ENCODE measurements at regions not wholly inside any gene's neighbourhood (a gene's known extent, or its start where the extent isn't known, plus 50 kb on each side); places are given as distances from the start of the nearest gene placed in this dataset.
"Not testable (repeated sequence)": the region's sequence is repeated elsewhere in the genome, so short reads cannot be mapped to it uniquely, and the experiment has no call there.

GRCh38 chr10:27312854-27313253 is 72.3 kb upstream of the ACBD5 start:
- intact Hi-C loops (cut with micrococcal nuclease), result no loop called here
- H3K9me3 ChIP-seq (replicated peaks; ENCODE audit: control insufficient read depth, insufficient read depth, low read length), result no peaks in the 10 kb centered on the region
- no TSS peak for BruUV-seq (replicated peaks)
- no peak overlapping the region for H3K27ac ChIP-seq (ENCODE audit: insufficient read depth, low read depth, low read length)
- no peak overlapping the region for H3K4me2 ChIP-seq (ENCODE audit: insufficient read depth, low read length)
- no peaks in the 10 kb centered on the region for H3K4me1 ChIP-seq (ENCODE audit: control insufficient read depth, extremely low read depth, insufficient read depth, low read length)
- FAIRE-seq (no peak), DNase-seq (ENCODE audit: low read depth, low spot score) (no peak)
- H3K9me1 ChIP-seq (replicated peaks; ENCODE audit: control insufficient read depth, extremely low read depth, insufficient read depth, low read length), result no peaks in the 10 kb centered on the region
- CTCF ChIA-PET, result no interaction called here
- H3K9ac ChIP-seq (replicated peaks; ENCODE audit: extremely low read depth, insufficient read depth, low read length), result no peak overlapping the region
- POLR2A ChIA-PET, result no interaction called here
- dilution Hi-C loops (cut with MboI; ENCODE audit: extremely low pct_ligation_motif_present, low sequenced_read_pairs), result no loop called here
- no peaks in the 10 kb centered on the region for H4K20me1 ChIP-seq (replicated peaks; ENCODE audit: control insufficient read depth, extremely low read depth, insufficient read depth, low read length)
- no peaks in the 10 kb centered on the region for H3K27me3 ChIP-seq (ENCODE audit: control insufficient read depth in 2 of 2, insufficient read depth in 2 of 2, low read length in 2 of 2)
- H2AFZ ChIP-seq (ENCODE audit: low read depth, low read length), result no peak overlapping the region
- H3K36me3 ChIP-seq (ENCODE audit: control insufficient read depth in 2 of 2, extremely low read depth in 1 of 2, insufficient read depth in 2 of 2, low read length in 2 of 2), result no peaks in the 10 kb centered on the region
- no peaks in the 10 kb centered on the region for H3K79me2 ChIP-seq (ENCODE audit: control insufficient read depth, insufficient read depth, low read length)
- no peak overlapping the region for H3K4me3 ChIP-seq (replicated peaks in 1 of 3; ENCODE audit: insufficient read depth in 1 of 3, low read depth in 1 of 3, low read length in 3 of 3)
- TF ChIP-seq, protein P1, sequence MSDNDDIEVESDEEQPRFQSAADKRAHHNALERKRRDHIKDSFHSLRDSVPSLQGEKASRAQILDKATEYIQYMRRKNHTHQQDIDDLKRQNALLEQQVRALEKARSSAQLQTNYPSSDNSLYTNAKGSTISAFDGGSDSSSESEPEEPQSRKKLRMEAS (IDR thresholded peaks at IDR 0.05; ENCODE audit: insufficient read depth, insufficient read length), result no peak

DNA sequence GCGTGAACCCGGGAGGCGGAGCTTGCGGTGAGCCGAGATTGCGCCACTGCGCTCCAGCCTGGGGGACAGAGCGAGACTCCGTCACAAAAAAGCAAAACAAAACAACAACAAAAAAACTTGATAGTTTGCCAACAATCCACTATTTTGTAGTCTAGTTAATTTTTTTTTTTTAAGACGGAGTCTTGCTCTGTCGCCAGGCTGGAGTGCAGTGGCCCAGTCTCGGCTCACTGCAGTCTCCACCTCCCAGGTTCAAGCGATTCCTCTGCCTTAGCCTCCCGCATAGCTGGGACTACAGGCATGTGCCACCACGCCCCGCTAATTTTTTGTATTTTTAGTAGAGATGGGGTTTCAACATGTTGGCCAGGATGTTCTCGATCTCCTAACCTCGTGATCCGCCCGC is 71.2 kb upstream of the ACBD5 start:
- FAIRE-seq; POLR2A ChIA-PET; H3K27ac ChIP-seq (ENCODE audit: insufficient read depth, low read depth, low read length); intact Hi-C loops (cut with micrococcal nuclease); H3K9ac ChIP-seq (replicated peaks; ENCODE audit: extremely low read depth, insufficient read depth, low read length); BruUV-seq (replicated peaks); H3K9me1 ChIP-seq (replicated peaks; ENCODE audit: control insufficient read depth, extremely low read depth, insufficient read depth, low read length); H4K20me1 ChIP-seq (replicated peaks; ENCODE audit: control insufficient read depth, extremely low read depth, insufficient read depth, low read length); H3K79me2 ChIP-seq (ENCODE audit: control insufficient read depth, insufficient read depth, low read length); CTCF ChIA-PET; H3K4me2 ChIP-seq (ENCODE audit: insufficient read depth, low read length); H3K4me3 ChIP-seq (replicated peaks in 1 of 3; ENCODE audit: insufficient read depth in 1 of 3, low read depth in 1 of 3, low read length in 3 of 3); H3K27me3 ChIP-seq (ENCODE audit: control insufficient read depth in 2 of 2, insufficient read depth in 2 of 2, low read length in 2 of 2); dilution Hi-C loops (cut with MboI; ENCODE audit: extremely low pct_ligation_motif_present, low sequenced_read_pairs); H3K9me3 ChIP-seq (replicated peaks; ENCODE audit: control insufficient read depth, insufficient read depth, low read length); H3K36me3 ChIP-seq (ENCODE audit: control insufficient read depth in 2 of 2, extremely low read depth in 1 of 2, insufficient read depth in 2 of 2, low read length in 2 of 2); H2AFZ ChIP-seq (ENCODE audit: low read depth, low read length); DNase-seq (ENCODE audit: low read depth, low spot score); H3K4me1 ChIP-seq (ENCODE audit: control insufficient read depth, extremely low read depth, insufficient read depth, low read length): not testable (repeated sequence)

DNA sequence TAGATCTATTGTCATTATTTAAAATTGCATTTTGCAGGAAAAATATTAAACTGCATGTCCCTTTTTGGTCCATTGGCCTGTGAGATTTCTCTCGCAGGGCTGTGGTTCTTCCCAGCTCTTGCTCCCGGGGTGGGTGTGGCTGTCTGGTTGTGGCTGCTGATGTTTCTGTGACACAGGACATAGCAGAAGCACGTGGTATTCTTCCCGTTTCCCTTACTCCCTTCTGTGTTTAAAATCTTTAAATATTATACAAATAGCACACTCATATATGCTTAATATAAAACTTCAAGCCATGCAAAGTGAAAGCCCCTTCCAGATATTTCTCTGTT is 57.9 kb upstream of the ACBD5 start:
- H3K36me3 ChIP-seq (ENCODE audit: control insufficient read depth in 2 of 2, extremely low read depth in 1 of 2, insufficient read depth in 2 of 2, low read length in 2 of 2); H2AFZ ChIP-seq (ENCODE audit: low read depth, low read length); POLR2A ChIA-PET; dilution Hi-C loops (cut with MboI; ENCODE audit: extremely low pct_ligation_motif_present, low sequenced_read_pairs); H3K4me1 ChIP-seq (ENCODE audit: control insufficient read depth, extremely low read depth, insufficient read depth, low read length); H4K20me1 ChIP-seq (replicated peaks; ENCODE audit: control insufficient read depth, extremely low read depth, insufficient read depth, low read length); DNase-seq (ENCODE audit: low read depth, low spot score); BruUV-seq (replicated peaks); H3K9me3 ChIP-seq (replicated peaks; ENCODE audit: control insufficient read depth, insufficient read depth, low read length); H3K4me3 ChIP-seq (replicated peaks in 1 of 3; ENCODE audit: insufficient read depth in 1 of 3, low read depth in 1 of 3, low read length in 3 of 3); H3K9ac ChIP-seq (replicated peaks; ENCODE audit: extremely low read depth, insufficient read depth, low read length); CTCF ChIA-PET; H3K79me2 ChIP-seq (ENCODE audit: control insufficient read depth, insufficient read depth, low read length); H3K27ac ChIP-seq (ENCODE audit: insufficient read depth, low read depth, low read length); FAIRE-seq; H3K9me1 ChIP-seq (replicated peaks; ENCODE audit: control insufficient read depth, extremely low read depth, insufficient read depth, low read length); H3K27me3 ChIP-seq (ENCODE audit: control insufficient read depth in 2 of 2, insufficient read depth in 2 of 2, low read length in 2 of 2); H3K4me2 ChIP-seq (ENCODE audit: insufficient read depth, low read length); intact Hi-C loops (cut with micrococcal nuclease): not testable (repeated sequence)
